Activated CD8-positive, alpha-beta memory T cell treated with anti-CD3 and anti-CD28 coated beads, Interleukin-2, amount 50 U/mL, for 24 hours (primary cell): ENCODE measurements at regions not wholly inside any gene's neighbourhood (a gene's known extent, or its start where the extent isn't known, plus 50 kb on each side); places are given as distances from the start of the nearest gene placed in this dataset.
"Not testable (repeated sequence)": the region's sequence is repeated elsewhere in the genome, so short reads cannot be mapped to it uniquely, and the experiment has no call there.

Source experiments
- DNase-seq: peaks from one replicate; pipeline ENCODE4 v3.0.0-alpha.2; 2020; ENCODE audit errors: extremely low read depth

DNA sequence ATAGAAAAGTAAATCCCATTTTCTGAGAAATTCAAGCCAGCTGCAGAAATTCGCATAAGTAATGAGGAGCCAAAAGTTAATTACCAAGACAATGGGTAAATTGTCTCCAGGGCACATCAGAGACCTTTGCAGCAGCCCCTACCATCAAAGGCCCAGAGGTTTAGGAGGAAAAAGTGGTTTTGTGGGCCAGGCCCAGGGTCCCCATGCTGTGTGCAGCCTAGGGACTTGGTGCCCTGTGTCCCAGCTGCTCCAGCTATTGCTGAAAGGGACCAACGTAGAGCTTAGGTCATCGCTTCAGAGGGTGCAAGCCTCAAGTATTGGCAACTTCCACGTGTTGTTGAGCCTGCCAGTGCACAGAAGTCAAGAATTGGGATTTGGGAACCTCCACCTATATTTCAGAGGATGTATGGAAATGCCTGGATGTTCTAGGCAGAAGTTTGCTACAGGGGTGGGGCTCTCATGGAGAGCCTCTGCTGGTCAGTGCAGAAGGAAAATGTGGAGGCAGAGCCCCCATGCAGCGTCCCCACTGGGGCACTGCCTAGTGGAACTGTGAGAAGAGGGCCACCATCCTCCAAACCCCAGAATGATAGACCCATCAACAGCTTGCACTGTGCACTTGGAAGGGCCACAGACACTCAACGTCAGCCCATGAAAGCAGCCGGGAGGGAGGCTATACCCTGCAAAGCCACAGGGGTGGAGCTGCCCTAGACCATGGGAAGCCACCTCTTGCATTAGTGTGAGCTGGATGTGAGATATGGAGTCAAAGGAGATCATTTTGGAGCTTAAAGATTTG, 731.3 kb upstream of the GRAMD2B start:
- DNase-seq = not testable (repeated sequence)

DNA sequence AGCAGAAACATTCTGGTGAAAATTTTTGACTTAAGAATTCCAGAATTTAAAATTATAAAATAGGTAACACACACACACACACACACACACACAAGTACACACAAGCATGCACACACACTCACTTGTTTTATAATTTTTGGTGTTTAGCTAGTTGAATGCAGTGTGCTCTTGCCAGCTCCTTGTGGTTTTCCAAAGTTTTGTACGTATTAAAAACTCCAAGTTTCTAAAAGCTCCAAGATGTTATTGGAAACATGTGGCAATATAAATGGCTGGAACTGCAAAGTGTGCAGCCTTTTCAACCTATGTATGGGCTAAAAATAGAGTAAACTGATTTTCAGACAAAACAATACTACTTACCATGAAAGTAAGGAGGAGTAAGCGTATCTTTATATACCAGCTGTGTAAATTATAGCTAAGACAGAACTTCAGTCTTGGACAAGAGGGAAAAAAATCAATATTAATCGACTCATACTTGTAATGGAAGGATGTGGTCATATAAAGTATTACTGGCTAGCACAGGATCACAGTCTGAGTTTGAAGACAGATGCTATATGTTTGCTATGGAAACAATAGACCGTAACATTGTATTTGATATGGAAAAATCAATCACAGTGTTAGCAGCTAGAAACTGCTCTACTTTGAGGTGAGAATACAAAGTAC, 727.1 kb upstream of the GRAMD2B start:
- DNase-seq = no peak

DNA sequence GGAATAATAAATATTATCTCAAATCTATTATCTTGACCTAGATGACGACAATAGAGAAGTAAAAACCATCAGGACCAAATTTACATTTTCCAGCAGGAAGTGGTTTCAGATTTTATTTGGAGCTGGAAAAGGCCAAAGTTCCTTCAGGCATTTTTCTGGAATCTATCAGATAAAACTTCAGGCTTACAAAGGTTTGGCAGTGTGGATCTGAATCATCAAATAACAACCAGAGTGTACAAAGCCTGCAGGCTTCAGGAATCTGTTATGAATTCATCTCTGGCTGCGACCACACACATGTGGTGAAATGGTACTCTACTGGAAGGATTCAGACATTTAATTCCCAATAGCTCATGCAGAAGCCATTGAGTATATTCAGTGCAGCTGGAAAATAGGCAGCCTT, 726.4 kb upstream of the GRAMD2B start:
- no peak for DNase-seq

DNA sequence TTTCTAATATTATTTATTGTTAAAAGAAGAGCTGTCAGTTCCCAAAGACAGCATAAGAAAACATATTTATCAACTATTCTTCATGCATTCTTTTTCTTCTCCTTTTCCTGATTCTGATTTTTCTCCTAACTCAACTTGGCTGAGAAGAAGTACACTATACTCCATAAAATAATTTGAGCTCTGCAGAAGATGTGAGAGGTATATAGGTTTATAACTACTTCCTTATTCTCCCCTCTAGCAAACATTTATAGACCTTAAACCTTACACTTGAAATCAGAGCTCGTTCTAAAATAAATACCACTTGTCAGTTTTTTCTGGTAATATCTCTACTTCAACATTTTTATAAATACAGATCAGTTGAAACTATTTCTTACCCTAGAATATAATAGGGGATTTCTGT, 724.8 kb upstream of the GRAMD2B start:
- no peak for DNase-seq

DNA sequence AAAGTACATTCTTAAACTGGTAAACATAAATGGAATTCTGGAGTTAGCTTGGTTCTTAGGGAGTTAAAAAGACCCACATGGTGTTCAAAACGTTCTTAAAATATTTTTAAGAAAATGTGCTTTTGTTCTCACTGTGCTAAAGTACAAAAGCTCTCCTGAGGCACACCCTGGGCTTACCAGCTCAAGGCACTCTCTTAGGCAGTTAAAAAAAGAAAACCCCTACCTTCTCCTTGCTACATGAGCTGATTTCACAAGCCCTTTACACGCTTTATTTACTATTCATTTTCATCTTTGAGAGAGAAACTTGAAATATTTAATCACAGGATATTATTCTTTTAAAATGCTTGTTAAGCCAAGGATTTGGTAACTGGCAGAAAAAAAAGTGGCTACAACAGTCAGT, 723.3 kb upstream of the GRAMD2B start:
- DNase-seq = no peak

DNA sequence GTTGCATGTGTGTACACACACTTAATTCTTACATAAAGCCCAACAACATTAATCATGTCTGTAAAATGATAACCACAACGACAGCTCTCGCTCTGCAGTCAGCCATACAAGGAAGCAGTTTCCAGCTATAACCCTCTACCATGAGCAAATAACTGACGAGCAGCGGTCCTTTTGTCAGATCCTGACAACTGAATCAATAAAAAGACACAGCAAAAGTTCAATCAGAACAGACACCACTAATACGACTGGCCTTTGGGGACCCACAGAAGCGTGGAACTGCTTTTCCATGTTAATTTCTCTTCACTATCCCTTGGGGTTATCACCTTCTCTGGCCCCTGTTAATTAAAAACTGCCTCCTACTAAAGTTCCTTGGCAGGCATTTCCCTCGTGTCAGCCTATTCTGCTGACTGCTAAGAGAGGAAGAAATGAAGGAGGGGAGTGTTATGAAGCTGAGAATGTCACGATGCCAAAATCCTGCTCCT, 722.8 kb upstream of the GRAMD2B start:
- no peak for DNase-seq

DNA sequence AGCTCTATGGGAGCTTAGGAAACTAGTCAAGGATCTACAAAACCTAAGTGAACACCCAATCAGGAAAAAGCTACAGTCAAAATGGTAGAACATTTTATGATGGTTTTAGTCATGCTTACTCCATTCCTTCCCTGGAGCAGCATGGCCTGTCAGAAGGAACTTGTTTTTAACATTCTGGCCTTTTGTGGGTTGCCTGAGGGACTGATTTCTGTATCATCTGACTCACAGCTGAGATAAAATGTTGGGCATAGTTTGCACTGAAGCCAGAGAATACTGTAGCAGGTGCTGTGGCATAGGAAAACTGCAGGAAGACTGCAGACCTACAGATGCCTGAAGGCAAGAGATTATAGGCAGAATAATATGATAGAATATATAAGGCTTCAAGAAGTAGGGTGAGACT, 719.6 kb upstream of the GRAMD2B start:
- no peak for DNase-seq

DNA sequence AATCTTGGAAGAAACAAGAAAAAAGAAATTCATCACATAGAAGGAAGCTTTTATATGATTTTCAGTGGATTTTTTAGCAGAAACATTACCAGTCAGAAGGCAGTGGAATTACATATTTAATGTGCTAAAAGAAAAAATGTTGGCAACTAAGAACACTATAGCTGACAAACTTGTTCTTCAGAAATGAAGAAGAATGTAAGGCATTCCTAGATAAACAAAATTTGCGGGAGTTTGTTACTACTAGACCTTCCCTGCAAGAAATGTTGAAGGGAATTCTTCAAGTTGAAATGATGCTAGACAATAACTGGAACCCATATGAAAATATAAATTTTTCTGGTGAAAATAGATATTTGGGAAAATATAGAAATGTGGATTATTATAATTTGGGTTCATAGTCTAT, 718.3 kb upstream of the GRAMD2B start:
- no peak for DNase-seq

DNA sequence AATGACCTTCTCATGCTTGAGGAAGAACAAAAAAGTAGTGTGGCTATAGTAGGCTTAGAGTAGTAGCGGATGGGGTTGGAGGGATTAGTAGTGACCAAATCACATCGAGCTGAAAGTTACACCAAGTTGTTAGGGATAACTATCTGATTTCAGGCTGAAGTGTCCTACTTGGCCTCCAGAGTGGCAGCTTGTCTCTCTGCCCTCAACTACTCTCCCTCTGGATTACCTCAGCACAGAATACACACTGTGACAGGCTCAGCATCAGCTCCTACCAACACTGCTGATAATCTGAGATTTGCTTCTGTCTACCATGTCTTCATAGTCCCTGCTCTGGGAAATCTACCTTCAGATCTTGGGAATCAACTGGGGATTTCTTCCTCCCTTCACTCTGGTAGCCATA, 714.6 kb upstream of the GRAMD2B start:
- DNase-seq = no peak

DNA sequence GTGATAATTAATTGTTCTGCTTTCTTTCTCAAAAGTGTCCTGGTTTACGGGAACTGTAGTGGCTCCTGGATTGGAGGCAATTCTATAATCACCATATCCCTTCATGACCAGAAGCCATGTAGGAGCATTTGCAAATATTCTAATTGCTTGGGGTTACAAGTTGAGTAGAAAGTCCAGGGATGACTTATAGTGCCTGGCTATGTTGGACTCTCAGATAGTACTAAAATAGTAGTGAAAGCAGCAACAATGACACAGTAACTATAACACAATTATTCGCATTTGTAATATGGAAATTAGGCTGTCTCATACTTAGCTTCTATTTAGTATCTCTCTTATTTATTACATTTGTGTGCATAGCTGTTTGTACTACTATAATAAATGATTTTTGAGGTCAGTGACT, 712.5 kb upstream of the GRAMD2B start:
- no peak for DNase-seq

DNA sequence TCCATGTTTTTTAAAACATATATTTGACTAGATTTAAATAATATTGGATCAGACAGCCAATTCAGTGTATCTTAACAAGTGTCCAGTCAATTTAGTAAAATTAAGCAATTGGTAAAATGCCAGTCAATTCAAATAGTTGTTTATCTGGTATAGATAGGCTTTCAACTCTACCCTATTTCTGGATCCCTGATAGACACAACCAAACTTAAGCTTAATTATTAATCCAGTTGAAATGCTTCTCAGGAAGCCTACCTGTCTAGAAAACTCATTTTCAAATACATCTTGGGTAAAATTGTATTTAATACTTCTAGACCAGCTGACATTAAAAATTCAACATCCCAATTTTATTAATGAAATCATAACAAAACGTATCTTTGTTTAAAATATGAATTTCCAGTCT, 710.8 kb upstream of the GRAMD2B start:
- DNase-seq = no peak

DNA sequence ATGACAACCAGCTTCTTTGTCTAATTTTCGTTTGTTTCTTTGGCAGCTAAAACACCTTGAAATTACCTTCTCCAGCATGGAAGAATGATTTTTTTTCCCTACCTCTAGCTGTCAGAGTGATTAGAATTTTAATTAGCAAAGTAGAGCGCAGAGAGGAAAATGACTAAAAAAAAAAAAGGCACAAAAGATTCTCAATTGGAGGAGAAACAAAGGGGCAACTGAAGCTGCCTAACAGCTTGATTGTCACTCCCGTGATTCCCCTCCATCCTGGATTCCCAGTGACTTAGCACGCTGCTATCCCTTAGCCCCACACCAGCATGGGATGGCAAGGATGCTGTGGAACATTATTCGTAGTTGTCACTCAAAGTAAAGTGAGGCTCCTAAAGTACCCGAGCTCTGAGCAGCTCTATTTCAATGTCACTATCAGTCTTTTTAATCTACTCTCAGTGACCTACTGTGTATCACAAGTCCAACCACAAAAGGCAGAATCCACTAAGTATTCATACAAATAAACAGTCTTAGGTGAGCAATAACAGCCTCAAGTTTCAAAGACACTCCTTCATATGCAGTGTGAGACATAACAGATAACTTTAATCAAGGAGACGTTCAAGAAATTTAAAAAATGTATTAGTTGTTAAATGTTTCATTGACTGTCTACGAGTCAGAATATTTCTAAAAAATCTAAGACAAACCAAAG, 710.0 kb upstream of the GRAMD2B start:
- no peak for DNase-seq

DNA sequence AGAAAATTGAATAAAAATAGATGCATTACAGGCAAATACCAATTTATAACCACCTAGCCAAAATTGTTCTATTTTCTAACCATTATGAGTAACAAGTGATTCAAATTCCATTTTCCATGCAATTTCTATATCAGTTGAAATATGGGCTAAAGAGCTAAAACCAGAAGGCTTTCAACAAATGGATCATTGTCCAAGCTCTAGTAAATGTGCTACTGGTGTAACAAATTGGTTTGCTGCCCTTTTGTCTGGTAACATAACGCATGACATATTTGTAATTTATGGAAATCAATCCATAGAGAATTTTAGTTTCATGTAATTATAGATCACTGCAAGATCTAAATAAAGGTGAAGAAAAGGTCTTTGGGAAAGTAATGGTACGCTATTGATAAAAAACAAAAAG, 708.0 kb upstream of the GRAMD2B start:
- DNase-seq = no peak

DNA sequence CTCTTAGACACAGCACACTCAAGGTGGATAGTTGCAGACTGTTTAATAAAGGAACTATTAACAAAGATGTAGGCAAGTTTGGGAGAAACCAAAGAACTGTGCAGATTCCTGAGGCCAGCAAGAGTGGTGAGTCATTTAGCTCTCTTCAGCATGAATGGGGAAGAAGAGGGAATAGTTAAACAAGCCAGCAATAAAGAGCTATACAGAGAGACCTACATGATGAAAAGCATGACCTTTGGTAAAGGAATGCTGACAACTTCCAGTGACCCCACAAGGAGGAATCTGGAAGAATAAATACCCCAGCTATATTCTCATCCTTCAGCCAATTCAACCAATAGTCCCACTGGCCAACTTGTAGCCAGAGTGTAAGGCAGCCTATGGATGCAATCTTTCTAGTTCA, 706.0 kb upstream of the GRAMD2B start:
- DNase-seq = no peak

DNA sequence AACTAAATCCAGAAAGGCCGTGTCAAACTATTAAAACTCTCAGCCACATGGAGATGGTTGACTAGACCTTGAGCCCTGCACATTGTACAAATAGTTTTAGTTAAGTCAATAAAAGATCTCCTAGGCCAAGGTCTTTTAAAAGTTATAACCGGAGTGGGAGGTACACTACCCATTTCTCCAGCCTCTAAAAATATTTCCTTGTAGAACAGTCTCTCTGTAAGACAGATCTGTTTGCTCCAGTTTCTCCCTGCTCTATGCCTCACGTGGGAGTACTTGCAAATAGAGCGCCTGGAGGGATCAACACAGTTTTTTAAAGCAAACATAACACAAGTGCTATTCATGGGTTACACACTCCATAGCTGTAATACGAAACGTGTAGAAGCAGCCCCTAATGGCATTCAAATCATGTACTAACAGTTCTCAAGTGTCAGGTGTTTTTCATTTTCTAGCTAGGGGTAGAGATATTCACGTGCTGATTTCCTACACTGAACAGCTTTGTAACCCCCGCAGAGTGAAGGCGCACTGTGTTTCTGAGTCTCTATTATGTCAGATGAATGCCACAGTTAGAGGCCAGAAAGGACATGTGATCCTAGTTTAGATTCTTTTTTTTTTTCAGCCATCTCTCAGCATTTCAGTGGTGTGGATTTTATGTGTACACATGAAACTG, 703.4 kb upstream of the GRAMD2B start:
- DNase-seq = no peak

DNA sequence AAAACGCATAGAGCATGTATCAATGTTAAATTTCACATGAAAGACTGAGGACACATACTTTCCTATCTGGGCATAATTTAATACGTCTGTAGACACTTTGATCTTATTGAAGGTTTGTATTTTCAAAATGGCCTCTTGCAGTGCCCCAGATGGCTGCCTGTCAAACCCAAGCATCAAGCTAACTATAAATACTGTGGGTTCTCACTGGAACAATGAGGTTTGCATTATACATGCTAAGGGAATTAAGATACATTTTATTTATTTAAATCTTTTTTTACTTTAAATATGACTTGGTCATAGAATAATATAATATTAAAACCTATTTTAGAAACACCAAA, 702.9 kb upstream of the GRAMD2B start:
- no peak for DNase-seq

DNA sequence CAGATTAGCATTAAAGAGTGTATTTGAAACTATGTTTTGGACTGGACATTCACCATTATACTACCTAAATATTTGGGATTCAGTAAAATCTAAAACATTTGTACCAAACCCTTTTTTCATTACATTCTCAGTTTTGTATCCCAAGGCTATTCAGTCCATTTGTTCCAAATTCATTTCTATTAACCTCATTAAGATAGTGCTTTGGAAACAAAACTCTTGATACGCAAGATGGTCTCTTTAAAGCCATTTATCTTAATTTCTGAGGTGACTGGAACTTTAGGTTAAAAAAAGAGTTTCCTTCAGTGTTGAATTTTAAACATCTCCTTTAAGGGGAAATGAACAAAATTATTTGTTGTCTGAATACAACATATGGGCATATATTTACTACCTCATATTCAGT, 702.5 kb upstream of the GRAMD2B start:
- DNase-seq = no peak

DNA sequence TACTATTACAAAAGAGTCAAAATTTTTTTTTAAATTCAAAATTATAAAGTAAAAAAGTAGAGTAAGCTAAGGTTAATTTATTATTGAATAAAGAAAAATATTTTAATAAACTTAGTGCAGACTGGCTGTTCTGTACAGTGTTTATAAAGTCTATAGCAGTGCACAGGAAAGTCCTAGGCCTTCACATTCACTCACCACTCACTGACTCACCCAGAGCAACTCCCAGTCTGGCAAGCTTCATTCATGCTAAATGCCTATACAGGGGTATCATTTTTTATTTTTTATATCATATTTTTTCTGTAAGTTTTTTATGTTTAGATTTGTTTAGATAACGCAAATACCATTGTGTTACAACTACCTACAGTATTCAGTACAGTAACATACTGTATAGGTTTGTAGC, 700.7 kb upstream of the GRAMD2B start:
- DNase-seq = no peak

DNA sequence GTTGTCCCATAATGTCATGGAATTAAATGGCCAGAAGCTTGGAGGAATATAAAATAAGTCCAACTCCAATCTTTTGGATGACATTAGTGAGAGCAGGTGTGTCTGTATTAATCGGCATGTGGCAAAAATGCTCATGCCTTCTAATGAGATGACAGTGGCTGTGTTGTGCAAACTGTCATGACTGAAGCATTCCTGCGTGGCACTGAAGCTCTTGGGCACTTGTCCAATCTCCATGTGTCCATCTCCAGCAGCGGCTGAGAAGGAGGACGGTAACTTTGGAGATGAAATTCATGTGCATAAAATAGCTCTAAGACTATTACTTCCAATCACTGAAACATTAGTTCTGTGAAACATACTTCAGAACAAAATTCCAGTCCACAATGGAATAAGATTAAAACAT, 697.5 kb upstream of the GRAMD2B start:
- DNase-seq = no peak

DNA sequence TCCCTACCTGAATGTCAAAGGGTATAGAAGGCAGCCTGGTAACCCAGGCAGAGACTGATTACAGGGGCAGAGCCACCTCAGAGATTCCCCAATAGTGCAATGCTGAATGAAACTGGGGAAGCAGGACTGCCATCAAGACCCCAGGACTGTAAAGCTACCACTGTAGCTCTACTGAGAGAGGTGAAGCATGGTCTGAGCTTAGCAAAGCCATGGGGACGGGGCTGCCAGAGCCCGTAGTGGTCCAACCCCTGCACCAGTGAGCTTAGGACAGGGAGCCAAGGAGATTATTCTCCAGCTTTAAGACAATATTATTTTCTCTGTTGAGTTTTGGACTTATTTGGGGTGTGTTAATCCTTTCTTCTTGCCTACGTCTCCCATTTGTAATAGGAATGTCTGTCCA, 679.3 kb upstream of the GRAMD2B start:
- no peak for DNase-seq

DNA sequence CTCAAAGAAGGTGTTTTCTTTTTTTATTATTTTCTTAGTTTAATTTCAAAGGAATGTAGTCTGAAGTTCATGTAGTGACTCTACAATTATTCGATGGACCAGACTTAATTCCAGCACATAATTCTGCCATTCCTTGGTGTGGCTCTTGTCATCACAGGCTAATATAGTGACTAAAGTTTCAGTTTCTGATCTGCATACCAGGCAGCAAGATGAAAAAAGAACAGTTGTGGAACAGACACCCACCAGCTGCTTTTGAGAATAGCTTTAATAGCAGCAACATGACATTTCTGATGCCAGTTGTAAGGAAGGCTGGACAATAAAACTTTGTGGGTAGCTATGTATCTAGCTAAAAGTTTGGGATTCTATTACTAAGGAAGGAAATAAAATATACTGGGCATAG, 676.3 kb upstream of the GRAMD2B start:
- DNase-seq = no peak

DNA sequence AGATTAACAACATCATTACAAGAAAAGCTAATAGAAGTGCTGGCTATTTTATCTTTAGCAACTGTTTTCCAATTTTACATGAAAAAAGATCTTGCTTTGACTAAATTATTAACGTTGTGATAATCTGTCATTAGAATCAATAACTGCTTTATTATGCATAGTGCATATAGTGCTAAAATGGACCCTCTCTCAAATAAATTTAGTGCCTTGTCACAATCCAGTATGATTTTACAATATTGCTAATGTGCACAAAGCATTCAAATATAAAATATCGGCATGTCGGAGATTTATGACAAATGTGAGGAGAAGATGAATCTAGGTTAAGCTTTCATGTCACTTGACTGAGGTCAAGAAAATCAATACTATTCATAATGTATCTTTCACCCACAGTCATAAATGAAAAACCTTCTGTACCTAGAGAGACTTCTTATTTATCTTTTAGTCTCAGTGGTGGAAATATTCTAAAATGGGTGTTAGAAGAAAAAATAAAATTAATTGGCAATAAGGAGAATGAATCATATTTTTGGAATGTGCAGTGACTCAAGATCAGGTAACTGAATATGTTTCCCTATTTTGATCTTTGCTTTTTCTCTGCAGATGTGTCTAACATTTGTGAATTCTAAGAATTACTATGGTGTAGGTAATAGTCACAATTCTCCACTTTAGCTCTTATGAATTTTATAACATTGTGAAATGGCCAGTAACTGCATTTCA, 672.9 kb upstream of the GRAMD2B start:
- DNase-seq = no peak
